CD8-positive, alpha-beta memory T cell (primary cell): ENCODE measurements at regions not wholly inside any gene's neighbourhood (a gene's known extent, or its start where the extent isn't known, plus 50 kb on each side); places are given as distances from the start of the nearest gene placed in this dataset.
A peak's percentile ranks its signal among the peaks of the same experiment; 100 is the strongest.

Source experiments
- CTCF ChIA-PET: fragments of 350-600 bp; sonication (Branson Sonifier 250); formaldehyde crosslinking; loops from one replicate; lab custom pipeline; 2021; ENCODE audit warnings: antibody characterized with exemption; lab: Charles Lee
- POLR2A ChIA-PET: fragments of 350-600 bp; sonication (Branson Sonifier 250); formaldehyde crosslinking; loops from one replicate; lab custom pipeline; 2021; ENCODE audit warnings: antibody characterized with exemption; lab: Charles Lee
- DNase-seq, 5 donors: peaks; one replicate each; pipeline versions ENCODE4 v3.0.0 to v3.0.0-alpha.2; 2020 to 2022; ENCODE audit warnings: mixed read lengths in 1 of 5
- H3K27ac ChIP-seq: one replicate; pipeline ENCODE4 v1.7.0; 2013; ENCODE audit warnings: low read depth, mild to moderate bottlenecking, low read length, moderate library complexity
- H3K27me3 ChIP-seq: 2 replicates; pipeline ENCODE4 v1.7.0; 2013; ENCODE audit warnings: low read length, mild to moderate bottlenecking; ENCODE audit not compliant: insufficient read depth, poor library complexity, severe bottlenecking
- H3K36me3 ChIP-seq: 2 replicates; pipeline ENCODE4 v1.7.0; 2013; ENCODE audit warnings: mild to moderate bottlenecking, low read length, moderate library complexity; ENCODE audit not compliant: insufficient read depth
- H3K4me1 ChIP-seq: 2 replicates; pipeline ENCODE4 v1.7.0; 2013; ENCODE audit warnings: mild to moderate bottlenecking, low read length, moderate library complexity; ENCODE audit not compliant: insufficient read depth
- H3K4me3 ChIP-seq: 2 replicates; pipeline ENCODE4 v1.7.0; 2013; ENCODE audit warnings: mild to moderate bottlenecking, low read length
- H3K9me3 ChIP-seq: 2 replicates; pipeline ENCODE4 v1.7.0; 2013; ENCODE audit warnings: mild to moderate bottlenecking, low read length
- H3K27ac Mint-ChIP-seq, 8 donors: one replicate each; pipeline ENCODE4 v1.8.0; 2020 to 2021; ENCODE audit warnings: mixed read lengths in 8 of 8, mild to moderate bottlenecking in 6 of 8, inconsistent platforms in 3 of 8, moderate library complexity in 3 of 8
- H3K27me3 Mint-ChIP-seq, 2 donors: one replicate each; pipeline ENCODE4 v1.8.0; 2020 to 2021; ENCODE audit warnings: mixed read lengths in 2 of 2, mild to moderate bottlenecking in 1 of 2, moderate library complexity in 1 of 2
- H3K36me3 Mint-ChIP-seq, 3 donors: one replicate each; pipeline ENCODE4 v1.8.0; 2020 to 2021; ENCODE audit warnings: mixed read lengths in 3 of 3, inconsistent platforms in 1 of 3, mild to moderate bottlenecking in 1 of 3
- H3K4me1 Mint-ChIP-seq, 3 donors: one replicate each; pipeline ENCODE4 v1.8.0; 2020 to 2021; ENCODE audit warnings: mixed read lengths in 3 of 3, inconsistent platforms in 1 of 3, mild to moderate bottlenecking in 1 of 3
- H3K4me3 Mint-ChIP-seq, 7 donors: one replicate each; pipeline ENCODE4 v1.8.0; 2020 to 2021; ENCODE audit warnings: mixed read lengths in 7 of 7, mild to moderate bottlenecking in 6 of 7, moderate library complexity in 4 of 7, inconsistent platforms in 2 of 7
- H3K9me3 Mint-ChIP-seq, 5 donors: one replicate each; pipeline ENCODE4 v1.8.0; 2020 to 2022; ENCODE audit warnings: mixed read lengths in 5 of 5, mild to moderate bottlenecking in 3 of 5, moderate library complexity in 2 of 5, inconsistent platforms in 1 of 5

DNA sequence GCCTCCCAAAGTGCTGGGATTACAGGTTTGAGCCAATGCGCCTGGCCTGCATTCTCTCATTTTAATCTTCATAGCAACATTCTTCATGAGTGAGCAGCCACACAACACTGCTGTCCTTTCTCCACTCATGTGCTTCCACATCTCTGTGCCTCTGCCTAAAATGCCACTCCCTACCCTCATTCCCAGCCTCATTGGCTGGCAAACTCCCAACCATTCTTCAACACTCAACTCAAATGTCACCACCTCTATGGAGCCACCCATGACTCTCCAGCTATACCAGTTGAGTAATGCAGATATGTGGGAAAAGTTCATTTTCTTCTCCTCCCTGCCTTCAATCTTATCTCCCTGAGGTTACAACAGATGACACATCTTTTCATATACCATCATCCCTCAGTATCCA, 53.9 kb upstream of the ZC3H12A start:
- Histone ChIP-seq H3K27ac (no peak overlapping the region), H3K36me3 (no peaks in the 10 kb centered on the region), H3K4me1 (no peaks in the 10 kb centered on the region), H3K4me3 (no peak overlapping the region), H3K9me3 (no peaks in the 10 kb centered on the region), H3K27me3 (peaks cover 5% of the 10 kb centered on the region)
- peaks cover 0 to 5% (median 3%) of the 10 kb centered on the region in 5 donors for H3K9me3 Mint-ChIP-seq
- peaks cover 8 to 41% of the 10 kb centered on the region in 2 donors for H3K27me3 Mint-ChIP-seq
- peaks cover 0 to 6% (median 0%) of the 10 kb centered on the region in 3 donors for H3K36me3 Mint-ChIP-seq
- no peak overlapping the region for H3K4me3 Mint-ChIP-seq
- POLR2A ChIA-PET: no interaction called here
- no peak overlapping the region for H3K27ac Mint-ChIP-seq
- H3K4me1 Mint-ChIP-seq: no peaks in the 10 kb centered on the region
- DNase-seq: no peak
- CTCF ChIA-PET: no interaction called here

DNA sequence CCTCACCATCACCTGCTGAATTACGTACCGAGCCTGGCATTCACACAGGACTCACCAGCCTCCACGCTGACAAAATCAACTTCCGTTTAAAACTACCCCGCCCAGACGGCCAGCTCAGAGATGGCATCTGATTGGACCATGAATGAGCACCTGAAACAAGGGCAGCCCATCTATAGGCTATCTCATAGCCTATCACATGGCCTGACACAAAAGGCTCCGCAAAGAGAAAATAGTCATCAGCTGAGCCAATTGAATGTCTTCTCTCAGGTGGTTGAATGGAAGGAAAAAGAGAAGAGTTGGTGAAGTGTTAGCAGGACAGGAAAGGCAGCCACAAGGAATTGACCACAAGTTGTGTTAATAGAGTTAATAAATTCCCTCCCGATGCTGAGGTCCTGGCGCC, 50.6 kb upstream of the ZC3H12A start:
- Mint-ChIP-seq H3K36me3 (no peaks in the 10 kb centered on the region), H3K4me1 (no peaks in the 10 kb centered on the region), H3K9me3 (no peaks in the 10 kb centered on the region), H3K27me3 (peaks cover 20 to 37% of the 10 kb centered on the region in 2 donors), H3K27ac (peak overlapping the region in 1 of 8 donors; percentile 76), H3K4me3 (no peak overlapping the region)
- POLR2A ChIA-PET: no interaction called here
- H3K27me3 ChIP-seq: peaks cover 5% of the 10 kb centered on the region
- H3K4me1 ChIP-seq: no peaks in the 10 kb centered on the region
- H3K27ac ChIP-seq: no peak overlapping the region
- CTCF ChIA-PET: interaction anchor here (2.4 kb wide), 1 partner anchor 10 kb away, joined by 9 read pairs; no protein-coding TSS in a partner anchor
- no peak for DNase-seq
- no peak overlapping the region for H3K4me3 ChIP-seq
- H3K9me3 ChIP-seq: no peaks in the 10 kb centered on the region
- H3K36me3 ChIP-seq: no peaks in the 10 kb centered on the region

DNA sequence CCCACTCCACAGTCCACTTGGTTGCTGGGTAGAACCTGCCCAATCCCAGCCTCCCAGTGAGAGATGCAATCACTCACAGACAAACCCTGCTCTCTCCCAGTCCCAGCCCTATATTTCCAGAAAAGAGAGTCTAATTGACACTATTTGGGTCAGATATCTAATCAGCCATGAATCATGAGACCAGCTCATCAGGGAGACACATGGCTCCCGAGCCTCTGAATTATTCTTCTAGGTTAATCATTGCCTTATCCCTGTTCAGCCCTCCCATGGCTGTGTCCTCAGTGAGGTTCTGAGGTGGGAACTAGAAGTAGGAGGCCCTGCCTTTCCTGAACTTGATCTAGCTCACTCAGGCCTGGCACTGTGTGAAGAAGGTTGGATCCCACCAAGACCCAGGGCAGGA, 49.9 kb upstream of the ZC3H12A start:
- no peak overlapping the region for H3K27ac ChIP-seq
- DNase-seq: no peak
- H3K36me3 ChIP-seq: no peaks in the 10 kb centered on the region
- no peak overlapping the region for H3K4me3 ChIP-seq
- no peaks in the 10 kb centered on the region for H3K4me1 ChIP-seq
- CTCF ChIA-PET: interaction anchor here (2.4 kb wide), 1 partner anchor 10 kb away, joined by 9 read pairs; no protein-coding TSS in a partner anchor
- Mint-ChIP-seq H3K9me3 (no peaks in the 10 kb centered on the region), H3K27me3 (peaks cover 20 to 37% of the 10 kb centered on the region in 2 donors), H3K4me3 (no peak overlapping the region), H3K36me3 (no peaks in the 10 kb centered on the region), H3K4me1 (no peaks in the 10 kb centered on the region), H3K27ac (no peak overlapping the region)
- POLR2A ChIA-PET: no interaction called here
- H3K9me3 ChIP-seq: no peaks in the 10 kb centered on the region
- H3K27me3 ChIP-seq: peaks cover 5% of the 10 kb centered on the region
